Type B pancreatic cell (in vitro differentiated cells): ENCODE measurements at regions not wholly inside any gene's neighbourhood (a gene's known extent, or its start where the extent isn't known, plus 50 kb on each side); places are given as distances from the start of the nearest gene placed in this dataset.

Experiments used
- DNase-seq: peaks from one replicate; pipeline ENCODE4 v3.0.0; 2021; ENCODE audit warnings: mixed read lengths; ENCODE audit not compliant: unreplicated experiment; ENCODE audit errors: extremely low spot score
- H3K27ac Mint-ChIP-seq: 2 replicates; pipeline ENCODE4 v1.8.0; 2021; ENCODE audit warnings: mild to moderate bottlenecking, mixed read lengths
- H3K27me3 Mint-ChIP-seq: 2 replicates; pipeline ENCODE4 v1.8.0; 2021; ENCODE audit warnings: mixed read lengths
- H3K36me3 Mint-ChIP-seq: 2 replicates; pipeline ENCODE4 v1.8.0; 2021; ENCODE audit warnings: mixed read lengths
- H3K4me1 Mint-ChIP-seq: one replicate; pipeline ENCODE4 v1.8.0; 2021; ENCODE audit warnings: mixed read lengths; ENCODE audit not compliant: unreplicated experiment
- H3K4me3 Mint-ChIP-seq: 2 replicates; pipeline ENCODE4 v1.8.0; 2021; ENCODE audit warnings: mild to moderate bottlenecking, mixed read lengths
- H3K9me3 Mint-ChIP-seq: 2 replicates; pipeline ENCODE4 v1.8.0; 2021; ENCODE audit warnings: mixed read lengths
- CTCF ChIP-seq: fragments of 200-600 bp; sonication (generic); conservative IDR thresholded peaks from 2 replicates; pipeline ENCODE4 v1.5.0; 2021; ENCODE audit warnings: antibody characterized with exemption, mild to moderate bottlenecking

GRCh38 chr5:152329761-152330283 lies 75.3 kb downstream of the NMUR2 start:
- Mint-ChIP-seq H3K27ac (no peak overlapping the region), H3K27me3 (no peaks in the 10 kb centered on the region), H3K36me3 (no peaks in the 10 kb centered on the region), H3K9me3 (peaks cover 7% of the 10 kb centered on the region), H3K4me1 (no peaks in the 10 kb centered on the region), H3K4me3 (no peak overlapping the region)
- no peak for DNase-seq
- TF ChIP-seq CTCF, result no peak

GRCh38 chr5:152329207-152329606 lies 75.9 kb downstream of the NMUR2 start:
- H3K4me1 Mint-ChIP-seq, result no peaks in the 10 kb centered on the region
- H3K27ac Mint-ChIP-seq, result no peak overlapping the region
- no peaks in the 10 kb centered on the region for H3K36me3 Mint-ChIP-seq
- TF ChIP-seq CTCF, result no peak
- no peak overlapping the region for H3K4me3 Mint-ChIP-seq
- peaks cover 7% of the 10 kb centered on the region for H3K9me3 Mint-ChIP-seq
- H3K27me3 Mint-ChIP-seq, result no peaks in the 10 kb centered on the region
- DNase-seq, result no peak

- Mint-ChIP-seq H3K4me1 (no peaks in the 10 kb centered on the region), H3K36me3 (no peaks in the 10 kb centered on the region), H3K27me3 (peaks cover 15% of the 10 kb centered on the region), H3K9me3 (no peaks in the 10 kb centered on the region), H3K27ac (no peak overlapping the region), H3K4me3 (no peak overlapping the region)
- DNase-seq, result no peak
- TF ChIP-seq CTCF, result no peak
Measured at GRCh38 chr5:152315942-152316341, 89.1 kb downstream of the NMUR2 start.

- Mint-ChIP-seq H3K9me3 (no peaks in the 10 kb centered on the region), H3K36me3 (no peaks in the 10 kb centered on the region), H3K4me3 (no peak overlapping the region), H3K27me3 (peaks cover 16% of the 10 kb centered on the region), H3K27ac (no peak overlapping the region), H3K4me1 (no peaks in the 10 kb centered on the region)
- no peak for DNase-seq
- no peak for TF ChIP-seq CTCF
Measured at GRCh38 chr5:152314196-152314829, 90.8 kb downstream of the NMUR2 start.

- TF ChIP-seq CTCF, result no peak
- Mint-ChIP-seq H3K4me1 (no peaks in the 10 kb centered on the region), H3K36me3 (no peaks in the 10 kb centered on the region), H3K9me3 (no peaks in the 10 kb centered on the region), H3K27me3 (peaks cover 9% of the 10 kb centered on the region), H3K4me3 (no peak overlapping the region), H3K27ac (no peak overlapping the region)
- DNase-seq, result no peak
Measured at GRCh38 chr5:152309926-152310450, 95.1 kb downstream of the NMUR2 start.
